GM19240 (cell line): ENCODE measurements at regions not wholly inside any gene's neighbourhood (a gene's known extent, or its start where the extent isn't known, plus 50 kb on each side); places are given as distances from the start of the nearest gene placed in this dataset.
"Not testable (repeated sequence)": the region's sequence is repeated elsewhere in the genome, so short reads cannot be mapped to it uniquely, and the experiment has no call there.

Source experiments
- DNase-seq: peaks from one replicate; pipeline ENCODE4 v3.0.0; 2011; ENCODE audit warnings: low spot score; ENCODE audit not compliant: insufficient read length

GRCh38 chr9:117936185-117937130 is 232.3 kb downstream of the TLR4 start:
- DNase-seq, result no peak

DNA sequence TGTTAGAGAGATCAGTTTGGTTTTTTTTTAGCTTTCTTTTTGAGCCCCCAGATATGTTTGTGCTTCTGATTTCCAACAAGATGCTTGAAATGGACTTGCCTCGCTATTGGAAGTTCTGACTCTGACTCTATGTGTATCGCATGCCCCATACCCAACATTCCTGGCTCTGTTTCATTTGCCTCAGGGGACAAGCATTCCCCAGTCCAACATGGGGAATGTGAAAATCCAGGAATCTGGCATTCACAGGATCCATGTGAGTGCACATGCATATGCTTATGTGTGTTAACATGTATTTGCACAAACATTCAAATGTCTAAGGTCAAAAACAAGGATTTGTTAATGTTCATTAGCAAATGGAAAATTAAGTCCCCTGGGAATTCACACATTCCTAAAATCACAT is 233.9 kb downstream of the TLR4 start:
- DNase-seq, result no peak

GRCh38 chr9:117938896-117939295 is 234.7 kb downstream of the TLR4 start:
- no peak for DNase-seq

- not testable (repeated sequence) for DNase-seq
These were observed 240.5 kb downstream of the TLR4 start for GRCh38 chr9:117944750-117945149.

GRCh38 chr9:117945286-117945685 is 241.1 kb downstream of the TLR4 start:
- DNase-seq, result no peak

DNA sequence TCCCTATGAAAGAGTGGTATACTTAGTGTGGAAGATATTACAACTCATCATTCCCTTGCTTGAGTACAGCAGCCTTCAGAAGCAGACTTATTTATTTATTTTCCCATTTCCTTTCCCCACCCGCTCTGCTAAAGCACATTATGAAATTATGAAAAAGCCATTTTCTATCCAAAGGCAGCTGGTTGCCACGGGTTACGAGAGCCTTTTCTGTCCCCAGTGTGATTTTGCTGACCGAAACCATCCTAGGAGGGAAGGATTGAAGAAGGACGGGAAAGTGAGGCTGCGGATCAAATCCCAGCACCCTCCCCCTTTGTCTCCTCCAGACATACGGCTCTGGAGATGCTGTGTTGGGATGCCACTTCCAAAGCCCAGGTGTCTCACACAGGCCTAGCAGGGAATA is 246.9 kb downstream of the TLR4 start:
- DNase-seq, result no peak

DNA sequence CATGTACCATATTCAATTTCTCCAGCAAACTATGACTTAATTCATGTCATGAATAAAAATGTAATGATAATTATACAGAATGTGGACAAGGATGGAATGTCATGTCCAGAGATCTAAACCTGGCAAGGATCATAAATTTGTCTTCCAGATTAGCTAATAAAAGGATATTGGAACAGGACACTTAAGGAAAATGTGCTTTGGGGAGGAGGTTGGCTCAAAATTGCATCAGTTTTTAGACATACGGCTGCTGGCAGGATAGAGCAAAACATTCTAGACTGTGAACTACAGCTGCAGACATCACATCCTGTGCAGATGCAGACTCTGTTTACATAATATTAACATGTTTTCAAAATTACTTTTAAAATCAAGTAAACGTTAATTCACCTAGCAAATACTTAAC is 248.4 kb downstream of the TLR4 start:
- no peak for DNase-seq

- DNase-seq, result no peak
These were observed 253.1 kb downstream of the TLR4 start for GRCh38 chr9:117957267-117957666.

GRCh38 chr9:117958726-117959125 is 254.5 kb downstream of the TLR4 start:
- DNase-seq, result no peak

DNA sequence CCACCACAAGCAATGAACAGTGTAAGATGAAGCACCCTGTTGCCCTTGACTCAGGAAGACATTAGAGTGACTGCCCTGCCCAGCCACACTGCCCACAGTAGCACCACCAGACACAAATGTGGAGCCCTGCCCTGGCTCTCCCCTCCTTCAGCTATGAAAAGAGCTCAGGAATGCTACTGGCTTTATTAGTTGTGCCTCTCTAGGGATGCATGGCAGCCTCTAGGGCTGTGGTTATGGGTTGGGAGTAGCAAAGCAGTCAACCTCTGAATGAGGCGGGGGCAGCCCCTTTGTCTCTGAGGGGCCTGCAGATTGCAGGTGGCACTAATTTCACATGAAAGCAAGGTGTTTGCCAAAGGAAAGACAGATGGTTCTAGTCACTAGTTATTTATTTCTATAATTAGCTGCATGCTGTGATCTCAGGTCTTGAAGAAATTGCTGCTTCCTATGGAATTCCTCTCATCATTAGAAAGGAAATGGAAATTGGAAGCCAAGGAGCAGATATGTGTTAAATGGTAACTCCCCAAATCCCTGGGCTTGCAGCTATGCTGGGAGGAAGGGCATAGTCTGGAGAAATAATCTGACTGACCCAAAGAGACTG is 259.4 kb downstream of the TLR4 start:
- no peak for DNase-seq

DNA sequence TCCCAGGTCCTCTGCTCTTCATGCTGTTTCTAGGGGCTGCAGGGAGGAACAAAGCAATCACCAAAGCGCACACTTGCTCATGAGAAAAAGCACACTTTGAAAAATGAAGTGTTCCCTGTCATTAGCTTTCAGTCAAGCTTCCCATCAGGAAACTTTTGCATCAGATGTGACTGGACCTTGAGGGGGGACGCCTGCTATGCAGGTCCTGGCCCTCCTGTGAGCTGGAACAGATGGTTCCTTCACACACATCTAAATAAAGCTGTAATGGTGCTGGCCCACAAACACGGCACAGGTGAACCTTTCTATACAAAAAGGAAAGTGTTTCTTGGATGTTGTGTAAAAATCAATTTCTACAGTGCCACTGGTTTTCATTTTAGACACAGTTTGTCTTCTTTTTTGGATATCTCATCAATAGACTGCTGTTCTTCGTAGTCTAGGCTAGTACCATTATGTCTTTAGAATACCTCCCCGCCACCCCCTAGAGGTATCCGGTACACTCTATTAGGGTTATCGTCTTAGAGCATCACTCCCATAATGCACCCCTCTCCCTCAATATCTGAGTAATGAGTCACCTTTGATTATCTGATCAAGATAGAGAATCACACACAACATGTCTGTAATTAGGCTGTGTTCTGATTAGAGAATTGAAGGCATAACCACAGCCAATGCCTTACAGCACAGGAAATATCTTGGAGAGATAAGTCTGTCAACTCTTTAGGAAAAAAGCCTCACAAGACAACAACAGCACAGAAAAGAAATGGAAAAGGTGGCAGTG is 266.3 kb downstream of the TLR4 start:
- DNase-seq, result no peak

DNA sequence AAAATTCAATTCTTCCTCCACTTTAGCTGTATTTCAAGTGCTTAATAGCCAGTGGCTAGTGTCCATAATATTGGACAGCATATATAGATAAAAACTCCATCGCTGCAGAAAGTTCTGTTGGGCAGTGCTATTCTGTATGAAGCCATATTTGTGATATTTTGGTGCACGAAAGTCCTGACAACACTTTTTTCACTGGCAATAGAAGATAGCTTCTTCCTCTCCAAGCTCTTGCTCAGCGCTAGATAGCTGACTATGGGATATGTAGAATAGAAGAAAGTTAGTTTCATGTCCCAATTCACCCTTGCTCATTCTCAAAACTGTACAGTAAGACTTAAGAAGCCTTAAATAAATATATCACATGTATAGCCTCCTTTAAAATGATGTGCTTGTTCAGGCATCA is 269.9 kb downstream of the TLR4 start:
- DNase-seq, result no peak

DNA sequence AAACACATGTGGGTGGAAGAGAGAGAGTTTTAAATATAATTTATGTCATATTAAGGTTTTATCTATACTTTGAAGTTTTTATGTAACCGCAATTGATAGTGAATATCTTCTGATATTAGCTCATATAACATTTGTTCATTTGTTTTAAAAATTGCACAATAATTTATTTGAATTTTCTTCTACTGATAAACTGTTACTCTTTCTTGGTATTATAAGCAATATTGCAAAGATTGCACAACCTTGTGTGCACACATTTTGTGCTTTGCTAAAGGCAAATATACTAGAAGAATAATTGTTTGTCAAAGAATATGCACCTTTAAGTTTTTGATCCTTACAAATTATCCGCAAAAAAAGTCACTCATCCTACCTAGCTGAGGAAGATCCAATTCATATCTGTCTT is 275.7 kb downstream of the TLR4 start:
- DNase-seq, result no peak

GRCh38 chr9:117987945-117988344 is 283.7 kb downstream of the TLR4 start:
- DNase-seq, result no peak

DNA sequence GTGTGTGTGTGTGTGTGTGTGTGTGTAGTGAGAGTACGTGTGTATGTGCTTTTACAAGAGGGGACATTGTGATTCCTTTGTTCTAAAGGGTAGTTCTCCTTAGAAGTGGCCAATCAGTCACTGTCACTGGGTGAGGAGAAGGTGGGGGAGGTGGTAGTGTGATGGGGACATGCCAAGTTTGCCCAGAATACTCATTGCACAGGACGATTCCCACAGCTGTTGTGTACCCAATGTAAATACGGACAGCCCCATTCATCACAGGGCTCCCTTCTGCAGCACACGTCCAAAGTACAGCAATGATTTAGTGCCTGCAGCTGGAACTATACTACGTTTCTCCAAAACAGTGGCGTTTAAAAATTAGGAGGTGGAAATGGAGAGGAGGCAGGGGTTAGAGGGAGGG is 287.8 kb downstream of the TLR4 start:
- no peak for DNase-seq

GRCh38 chr9:118000581-118000980 is 296.4 kb downstream of the TLR4 start:
- DNase-seq, result no peak

DNA sequence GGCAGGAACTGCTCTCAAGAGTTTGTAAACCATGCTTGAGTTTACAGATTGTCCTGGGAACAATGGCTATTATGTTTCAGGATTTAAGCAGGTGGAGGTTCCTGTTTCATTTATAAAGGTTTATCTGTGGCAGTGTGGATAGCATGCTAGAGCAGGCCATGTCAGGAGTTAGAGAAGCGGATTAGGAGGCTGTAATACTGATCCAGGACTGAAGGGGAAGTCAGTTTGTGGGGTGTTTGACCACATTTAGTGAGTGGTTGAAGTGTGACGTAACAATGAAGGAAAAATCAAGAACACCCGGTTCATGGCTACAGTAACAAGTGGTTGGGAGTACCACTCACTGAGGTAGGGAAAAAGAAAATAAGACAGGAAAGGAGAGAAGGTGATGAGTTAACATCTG is 299.0 kb downstream of the TLR4 start:
- no peak for DNase-seq

GRCh38 chr9:118008246-118008645 is 304.0 kb downstream of the TLR4 start:
- no peak for DNase-seq

DNA sequence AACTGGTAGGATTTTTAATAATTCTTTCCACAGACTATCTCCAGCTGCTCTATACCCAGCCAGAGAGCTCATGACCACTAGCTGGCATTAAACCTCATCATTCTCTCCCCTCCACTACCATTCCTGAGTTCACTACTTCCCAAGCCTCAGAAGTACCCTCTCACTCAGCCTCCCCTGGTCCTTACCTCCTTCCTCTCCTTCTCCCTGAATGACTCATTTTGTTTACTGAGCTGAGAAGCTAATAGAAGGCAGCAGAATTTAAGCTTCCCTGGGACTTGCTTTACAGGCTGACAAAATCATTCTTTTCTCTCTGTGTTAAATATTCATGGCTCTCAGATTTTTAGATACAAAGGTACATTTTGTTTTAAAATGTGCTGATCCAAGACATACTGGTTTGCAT is 305.4 kb downstream of the TLR4 start:
- no peak for DNase-seq

GRCh38 chr9:118017607-118018122 is 313.5 kb downstream of the TLR4 start:
- DNase-seq, result no peak

DNA sequence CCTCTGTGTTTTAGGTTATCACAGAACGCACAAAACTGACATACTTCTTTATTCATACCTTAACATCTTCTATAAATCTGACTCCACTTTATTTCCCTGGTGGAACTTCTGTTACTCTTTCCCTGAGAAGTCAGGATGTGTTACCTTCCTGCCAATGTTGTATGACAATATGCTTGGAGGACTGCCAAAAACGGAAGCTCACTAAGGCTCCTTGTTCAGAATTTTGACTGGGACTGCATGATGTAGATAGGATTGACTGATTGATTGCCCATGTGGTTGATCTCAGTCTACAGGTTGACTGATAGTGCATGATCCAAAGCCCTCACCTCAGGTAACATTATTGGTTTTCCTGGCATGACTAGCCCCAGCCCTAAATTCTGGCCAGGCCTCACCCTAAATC is 319.4 kb downstream of the TLR4 start:
- DNase-seq, result no peak

- no peak for DNase-seq
These were observed 324.0 kb downstream of the TLR4 start for GRCh38 chr9:118028225-118028624.
